ENCODE measurements at regions not wholly inside any gene's neighbourhood (a gene's known extent, or its start where the extent isn't known, plus 50 kb on each side); places are given as distances from the start of the nearest gene placed in this dataset.

- FAIRE-seq = no peak
Measured at GRCh38 chr4:58551676-58552075, 1441.5 kb upstream of the IGFBP7 start.

GRCh38 chr4:58543465-58543864 lies 1433.3 kb upstream of the IGFBP7 start:
- FAIRE-seq = no peak

- no peak for FAIRE-seq
Measured at GRCh38 chr4:58541926-58542325, 1431.7 kb upstream of the IGFBP7 start.

GRCh38 chr4:58522765-58523382 lies 1412.7 kb upstream of the IGFBP7 start:
- FAIRE-seq = no peak

- no peak for FAIRE-seq
Measured at GRCh38 chr4:58515226-58515625, 1405.0 kb upstream of the IGFBP7 start.

GRCh38 chr4:58514299-58514698 lies 1404.1 kb upstream of the IGFBP7 start:
- FAIRE-seq = peak; percentile 57

GRCh38 chr4:58510652-58511051 lies 1400.5 kb upstream of the IGFBP7 start:
- FAIRE-seq = no peak

GRCh38 chr4:58507079-58507478 lies 1396.9 kb upstream of the IGFBP7 start:
- FAIRE-seq = no peak

- no peak for FAIRE-seq
Measured at GRCh38 chr4:58502839-58503238, 1392.7 kb upstream of the IGFBP7 start.

- FAIRE-seq = no peak
Measured at GRCh38 chr4:58499182-58499581, 1389.0 kb upstream of the IGFBP7 start.

- no peak for FAIRE-seq
Measured at GRCh38 chr4:58491620-58492019, 1381.4 kb upstream of the IGFBP7 start.

- FAIRE-seq = no peak
Measured at GRCh38 chr4:58477950-58478349, 1367.8 kb upstream of the IGFBP7 start.

- FAIRE-seq = no peak
Measured at GRCh38 chr4:58477513-58477912, 1367.3 kb upstream of the IGFBP7 start.

- no peak for FAIRE-seq
Measured at GRCh38 chr4:58475097-58475496, 1364.9 kb upstream of the IGFBP7 start.

- FAIRE-seq = no peak
Measured at GRCh38 chr4:58465031-58465430, 1354.8 kb upstream of the IGFBP7 start.

GRCh38 chr4:58456727-58457384 lies 1346.7 kb upstream of the IGFBP7 start:
- no peak for FAIRE-seq

GRCh38 chr4:58453956-58454355 lies 1343.8 kb upstream of the IGFBP7 start:
- no peak for FAIRE-seq

- no peak for FAIRE-seq
Measured at GRCh38 chr4:58451707-58452106, 1341.5 kb upstream of the IGFBP7 start.

- no peak for FAIRE-seq
Measured at GRCh38 chr4:58435871-58436270, 1325.7 kb upstream of the IGFBP7 start.

- no peak for FAIRE-seq
Measured at GRCh38 chr4:58413849-58414248, 1303.7 kb upstream of the IGFBP7 start.

- no peak for FAIRE-seq
Measured at GRCh38 chr4:58411904-58412303, 1301.7 kb upstream of the IGFBP7 start.

- no peak for FAIRE-seq
Measured at GRCh38 chr4:58406762-58407161, 1296.6 kb upstream of the IGFBP7 start.

GRCh38 chr4:58368221-58368620 lies 1258.0 kb upstream of the IGFBP7 start:
- FAIRE-seq = no peak

GRCh38 chr4:58360354-58361133 lies 1250.4 kb upstream of the IGFBP7 start:
- no peak for FAIRE-seq

Measured in TTC549 (cell line).